IMR-90 (cell line): ENCODE measurements at regions not wholly inside any gene's neighbourhood (a gene's known extent, or its start where the extent isn't known, plus 50 kb on each side); places are given as distances from the start of the nearest gene placed in this dataset.

ENCODE experiments used
- ATAC-seq: fragments of 200-7000 bp; cut with Tn5 transposase; 2 replicates; pipeline ENCODE4 v1.9.1; 2020; ENCODE audit warnings: low read depth, mild to moderate bottlenecking, moderate library complexity
- BruUV-seq: library from RNA; stranded (reverse); fragments of 400-500 nt; replicated peaks from 2 replicates; lab custom pipeline; 2021; lab: Mats Ljungman, UMichigan
- CTCF ChIA-PET: fragments of 300-600 bp; formaldehyde crosslinking; extraction: SDS; loops from one replicate; lab custom pipeline; 2021; ENCODE audit warnings: antibody characterized with exemption; lab: Yijun Ruan, JAX
- POLR2A ChIA-PET: fragments of 300-600 bp; sonication (Branson Sonifier 250); formaldehyde crosslinking; loops from one replicate; lab custom pipeline; 2022; ENCODE audit warnings: antibody characterized with exemption; ENCODE audit not compliant: unreplicated experiment; lab: Charles Lee
- DNase-seq: peaks from one replicate; pipeline ENCODE4 v3.0.0; 2013
- H2AFZ ChIP-seq: replicated peaks from 2 replicates; pipeline ENCODE3; 2013; ENCODE audit warnings: low read length, mild to moderate bottlenecking; ENCODE audit not compliant: poor library complexity
- H2AK5ac ChIP-seq: 2 replicates; pipeline ENCODE4 v1.6.1; 2013; ENCODE audit warnings: low read depth, low read length, inconsistent platforms
- H2AK9ac ChIP-seq: replicated peaks from 2 replicates; pipeline ENCODE3; 2013; ENCODE audit warnings: mild to moderate bottlenecking, low read depth, low read length, moderate library complexity; ENCODE audit not compliant: poor library complexity
- H2BK120ac ChIP-seq: 2 replicates; pipeline ENCODE4 v1.6.1; 2013; ENCODE audit warnings: low read depth, low read length, inconsistent platforms
- H2BK15ac ChIP-seq: 3 replicates; pipeline ENCODE4 v1.6.1; 2013; ENCODE audit warnings: low read depth, low read length, inconsistent platforms
- H2BK20ac ChIP-seq: 2 replicates; pipeline ENCODE4 v1.6.1; 2013; ENCODE audit warnings: low read depth, mild to moderate bottlenecking, inconsistent platforms, low read length, moderate library complexity
- H2BK5ac ChIP-seq: 2 replicates; pipeline ENCODE4 v1.6.1; 2013; ENCODE audit warnings: mild to moderate bottlenecking, low read depth, low read length, inconsistent platforms; ENCODE audit not compliant: poor library complexity, severe bottlenecking
- H3K14ac ChIP-seq: replicated peaks from 2 replicates; pipeline ENCODE4 v1.6.1; 2013; ENCODE audit warnings: low read depth, low read length, inconsistent platforms
- H3K18ac ChIP-seq: 2 replicates; pipeline ENCODE4 v1.6.1; 2013; ENCODE audit warnings: low read depth, low read length, control low read depth
- H3K23ac ChIP-seq: 2 replicates; pipeline ENCODE4 v1.6.1; 2013; ENCODE audit warnings: low read depth, low read length, inconsistent platforms
- H3K27ac ChIP-seq: 2 replicates; pipeline ENCODE4 v1.5.1; 2013; ENCODE audit warnings: mild to moderate bottlenecking, control low read depth, low read length; ENCODE audit not compliant: insufficient read depth
- H3K27me3 ChIP-seq: 2 replicates; pipeline ENCODE4 v1.6.1; 2013; ENCODE audit warnings: low read length; ENCODE audit not compliant: control insufficient read depth, insufficient read depth
- H3K36me3 ChIP-seq: 2 replicates; pipeline ENCODE4 v1.6.1; 2013; ENCODE audit warnings: low read length, mixed read lengths; ENCODE audit not compliant: control insufficient read depth, insufficient read depth
- H3K4ac ChIP-seq: 2 replicates; pipeline ENCODE4 v1.6.1; 2013; ENCODE audit warnings: low read depth, low read length, inconsistent platforms
- H3K4me1 ChIP-seq: 2 replicates; pipeline ENCODE4 v1.6.1; 2013; ENCODE audit warnings: low read length, mixed read lengths; ENCODE audit not compliant: control insufficient read depth, insufficient read depth
- H3K4me2 ChIP-seq: 2 replicates; pipeline ENCODE4 v1.6.1; 2013; ENCODE audit warnings: low read depth, mild to moderate bottlenecking, control low read depth, low read length, moderate library complexity
- H3K4me3 ChIP-seq: 2 replicates; pipeline ENCODE4 v1.5.1; 2013; ENCODE audit warnings: low read depth, mild to moderate bottlenecking, control low read depth, low read length, moderate library complexity; ENCODE audit not compliant: insufficient read depth
- H3K56ac ChIP-seq: 2 replicates; pipeline ENCODE4 v1.6.1; 2013; ENCODE audit warnings: low read length, inconsistent platforms; ENCODE audit not compliant: insufficient read depth; ENCODE audit errors: extremely low read depth
- H3K79me1 ChIP-seq, 2 experiments: 2 replicates each; pipeline ENCODE4 v1.6.1; 2013; ENCODE audit warnings: low read length in 2 of 2, inconsistent platforms in 1 of 2, low read depth in 1 of 2
- H3K9ac ChIP-seq: 2 replicates; pipeline ENCODE4 v1.6.1; 2013; ENCODE audit warnings: low read depth, low read length, control low read depth
- H3K9me1 ChIP-seq: 2 replicates; pipeline ENCODE4 v1.6.1; 2013; ENCODE audit warnings: low read length, inconsistent platforms; ENCODE audit not compliant: insufficient read depth
- H3K9me3 ChIP-seq: 2 replicates; pipeline ENCODE4 v1.6.1; 2013; ENCODE audit warnings: low read length; ENCODE audit not compliant: control insufficient read depth, insufficient read depth
- H4K20me1 ChIP-seq: 2 replicates; pipeline ENCODE4 v1.6.1; 2013; ENCODE audit warnings: low read length, inconsistent platforms; ENCODE audit not compliant: insufficient read depth
- H4K5ac ChIP-seq: 2 replicates; pipeline ENCODE4 v1.6.1; 2013; ENCODE audit warnings: mild to moderate bottlenecking, low read depth, low read length, control low read depth
- H4K8ac ChIP-seq, 2 experiments: 2 replicates each; pipeline ENCODE4 v1.6.1; 2013; ENCODE audit warnings: low read depth in 2 of 2, low read length in 2 of 2, control low read depth in 1 of 2, inconsistent platforms in 1 of 2
- H4K91ac ChIP-seq: 2 replicates; pipeline ENCODE4 v1.6.1; 2013; ENCODE audit warnings: low read depth, low read length, inconsistent platforms; ENCODE audit not compliant: insufficient read depth
- FOS ChIP-seq: fragments of 150-350 bp; IDR thresholded peaks from 2 replicates; pipeline ENCODE4 v1.6.1; 2016; ENCODE audit warnings: low read depth, low read length
- MAFK ChIP-seq: IDR thresholded peaks from 2 replicates; pipeline ENCODE4 v1.6.1; 2012; ENCODE audit warnings: low read depth, low read length, improper control_type of control experiment
- MAZ ChIP-seq: IDR thresholded peaks from 2 replicates; pipeline ENCODE4 v1.6.1; 2012; ENCODE audit warnings: low read depth, mild to moderate bottlenecking, low read length, improper control_type of control experiment, moderate library complexity, borderline replicate concordance
- MXI1 ChIP-seq: IDR thresholded peaks from 2 replicates; pipeline ENCODE4 v1.6.1; 2012; ENCODE audit warnings: low read depth, mild to moderate bottlenecking, low read length, moderate library complexity, borderline replicate concordance
- RAD21 ChIP-seq: IDR thresholded peaks from 2 replicates; pipeline ENCODE4 v1.6.1; 2012; ENCODE audit warnings: low read length, improper control_type of control experiment
- USF2 ChIP-seq: fragments of 150-350 bp; IDR thresholded peaks from 2 replicates; pipeline ENCODE4 v1.6.1; 2017; ENCODE audit warnings: mild to moderate bottlenecking, antibody characterized with exemption, low read length, low read depth
- WGBS, 2 experiments: methylation state at CpG; one replicate each; pipeline versions ENCODE4 v1.1.5 to v1.1.7; 2013; ENCODE audit warnings: missing lambda C conversion rate in 2 of 2; ENCODE audit not compliant: insufficient read length in 1 of 2; ENCODE audit errors: extremely low coverage in 2 of 2; 5-methylcytosine and 5-hydroxymethylcytosine counted together
- dilution Hi-C: fragments of 300-500 bp; cut with HindIII; formaldehyde crosslinking; loops from one replicate; pipeline ENCODE4 v1.14.3; 2018; ENCODE audit warnings: low sequenced_read_pairs; ENCODE audit not compliant: unreplicated experiment
- in situ Hi-C: fragments of 300-500 bp; cut with MboI; formaldehyde crosslinking; loops from 3 replicates; pipeline ENCODE4 v1.14.3; 2019; ENCODE audit warnings: low sequenced_read_pairs, inconsistent platforms, mixed read lengths
- intact Hi-C: fragments of 100-400 bp; cut with micrococcal nuclease; formaldehyde crosslinking; loops from 2 replicates; pipeline ENCODE4 v1.10.0; 2022

GRCh38 chr3:158961911-158962310 lies 160.1 kb downstream of the MFSD1 start:
- Histone ChIP-seq H2BK5ac (no peak overlapping the region), H3K27me3 (no peaks in the 10 kb centered on the region), H3K4me1 (no peaks in the 10 kb centered on the region), H3K4me2 (no peak overlapping the region), H3K79me1 (no peaks in the 10 kb centered on the region), H2BK120ac (no peak overlapping the region), H3K56ac (no peak overlapping the region), H3K23ac (no peak overlapping the region), H2BK15ac (no peak overlapping the region), H3K18ac (no peak overlapping the region), H3K4ac (no peak overlapping the region), H4K20me1 (no peaks in the 10 kb centered on the region), H4K91ac (no peak overlapping the region), H3K14ac (no peak overlapping the region), H3K9me1 (no peaks in the 10 kb centered on the region), H3K4me3 (no peak overlapping the region), H3K36me3 (no peaks in the 10 kb centered on the region), H4K8ac (no peak overlapping the region), H4K5ac (no peak overlapping the region), H2AK9ac (no peak overlapping the region), H3K27ac (no peak overlapping the region), H2BK20ac (no peak overlapping the region), H2AK5ac (no peak overlapping the region), H2AFZ (no peak overlapping the region), H3K9ac (no peak overlapping the region), H3K9me3 (no peaks in the 10 kb centered on the region)
- intact Hi-C loops: no loop called here
- TF ChIP-seq MXI1 (no peak), MAZ (no peak), FOS (no peak), MAFK (no peak), RAD21 (no peak), USF2 (no peak)
- DNase-seq (no peak), ATAC-seq (no peak)
- in situ Hi-C loops: no loop called here
- CTCF ChIA-PET: no interaction called here
- WGBS, 2 experiments: no CpG with 5 or more reads among the region's 3 CpGs
- POLR2A ChIA-PET: no interaction called here
- dilution Hi-C loops: no loop called here
- no TSS peak for BruUV-seq
